ENCODE measurements at regions not wholly inside any gene's neighbourhood (a gene's known extent, or its start where the extent isn't known, plus 50 kb on each side); places are given as distances from the start of the nearest gene placed in this dataset.

DNA sequence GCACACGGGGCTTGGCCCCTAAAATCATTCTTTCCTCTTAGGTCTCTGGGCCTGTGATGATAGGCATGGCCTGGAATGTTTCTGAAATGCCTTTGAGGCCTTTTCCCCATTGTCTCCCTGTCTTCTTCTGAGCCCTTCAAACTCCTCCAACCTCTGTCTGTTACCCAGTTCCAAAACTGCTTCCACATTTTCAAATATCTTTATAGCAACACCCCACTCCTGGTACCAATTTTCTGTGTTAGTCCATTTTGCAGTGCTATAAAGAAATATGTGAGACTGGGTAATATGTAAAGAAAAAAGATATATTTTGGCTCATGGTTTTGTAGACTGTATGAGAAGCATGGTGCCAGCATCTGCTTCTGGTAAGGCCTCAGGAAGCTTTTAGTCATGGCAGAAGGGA lies 158.8 kb downstream of the TM2D1 start:
- H3K9me3 ChIP-seq (ENCODE audit: control insufficient read depth, low read depth, low read length) = peaks cover 18% of the 10 kb centered on the region
- no peak overlapping the region for H2AK5ac ChIP-seq (ENCODE audit: insufficient read length, low read length)
- no peaks in the 10 kb centered on the region for H4K20me1 ChIP-seq (ENCODE audit: control insufficient read depth, insufficient read depth, insufficient read length)
- no peak overlapping the region for H2BK15ac ChIP-seq (ENCODE audit: low read depth, low read length)
- H3K27me3 ChIP-seq (ENCODE audit: insufficient read depth, low read length) = no peaks in the 10 kb centered on the region
- WGBS (ENCODE audit: extremely low coverage, insufficient read length, low lambda C conversion rate) = no CpG with 5 or more reads among the region's 1 CpG
- H3K14ac ChIP-seq (ENCODE audit: insufficient read depth, low read length) = no peak overlapping the region
- H4K5ac ChIP-seq (ENCODE audit: insufficient read length, low read depth, low read length) = no peak overlapping the region
- Mint-ChIP-seq H3K27ac (no peak overlapping the region), H3K9me3 (peaks cover 17 to 18% of the 10 kb centered on the region in 2 experiments), H3K27me3 (ENCODE audit: low read depth) (no peaks in the 10 kb centered on the region; the same call in 1 of the 2 replicates), H3K36me3 (ENCODE audit: insufficient read depth in 1 of 3, low read depth in 3 of 3) (peaks cover 6 to 14% (median 10%) of the 10 kb centered on the region in 3 experiments), H3K4me3 (no peak overlapping the region), H3K4me1 (no peaks in the 10 kb centered on the region)
- H4K8ac ChIP-seq (replicated peaks; ENCODE audit: insufficient read length, low read depth, low read length) = no peak overlapping the region
- no peak overlapping the region for H2BK120ac ChIP-seq (ENCODE audit: low read depth, low read length, poor library complexity, severe bottlenecking)
- H3K79me2 ChIP-seq (ENCODE audit: insufficient read depth, low read length) = no peaks in the 10 kb centered on the region
- H3K9ac ChIP-seq (ENCODE audit: extremely low read depth, insufficient read length, low read length) = no peak overlapping the region
- H3K23ac ChIP-seq (ENCODE audit: insufficient read length, low read depth, low read length) = no peak overlapping the region
- TF ChIP-seq, protein P1, sequence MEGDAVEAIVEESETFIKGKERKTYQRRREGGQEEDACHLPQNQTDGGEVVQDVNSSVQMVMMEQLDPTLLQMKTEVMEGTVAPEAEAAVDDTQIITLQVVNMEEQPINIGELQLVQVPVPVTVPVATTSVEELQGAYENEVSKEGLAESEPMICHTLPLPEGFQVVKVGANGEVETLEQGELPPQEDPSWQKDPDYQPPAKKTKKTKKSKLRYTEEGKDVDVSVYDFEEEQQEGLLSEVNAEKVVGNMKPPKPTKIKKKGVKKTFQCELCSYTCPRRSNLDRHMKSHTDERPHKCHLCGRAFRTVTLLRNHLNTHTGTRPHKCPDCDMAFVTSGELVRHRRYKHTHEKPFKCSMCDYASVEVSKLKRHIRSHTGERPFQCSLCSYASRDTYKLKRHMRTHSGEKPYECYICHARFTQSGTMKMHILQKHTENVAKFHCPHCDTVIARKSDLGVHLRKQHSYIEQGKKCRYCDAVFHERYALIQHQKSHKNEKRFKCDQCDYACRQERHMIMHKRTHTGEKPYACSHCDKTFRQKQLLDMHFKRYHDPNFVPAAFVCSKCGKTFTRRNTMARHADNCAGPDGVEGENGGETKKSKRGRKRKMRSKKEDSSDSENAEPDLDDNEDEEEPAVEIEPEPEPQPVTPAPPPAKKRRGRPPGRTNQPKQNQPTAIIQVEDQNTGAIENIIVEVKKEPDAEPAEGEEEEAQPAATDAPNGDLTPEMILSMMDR (conservative IDR thresholded peaks at IDR 0.05) = no peak
- H3K18ac ChIP-seq (ENCODE audit: insufficient read length, low read depth, low read length) = no peak overlapping the region
- no peak overlapping the region for H4K91ac ChIP-seq (ENCODE audit: insufficient read length, low read depth, low read length)
- H3K4me1 ChIP-seq (ENCODE audit: insufficient read depth, low read length) = no peaks in the 10 kb centered on the region
- no peak overlapping the region for H2BK5ac ChIP-seq (ENCODE audit: insufficient read length, low read length)
- DNase-seq = no peak
- H2BK12ac ChIP-seq (ENCODE audit: insufficient read length, low read depth, low read length) = no peak overlapping the region
- H3K27ac ChIP-seq (ENCODE audit: insufficient read length, low read depth, low read length) = no peak overlapping the region
- no peaks in the 10 kb centered on the region for H3K23me2 ChIP-seq (ENCODE audit: insufficient read length, low read depth, low read length, poor library complexity, severe bottlenecking)
- H3T11ph ChIP-seq (ENCODE audit: low read length) = no peak overlapping the region
- no peak overlapping the region for H3K4me2 ChIP-seq (ENCODE audit: insufficient read depth, insufficient read length, low read length)
- H3K79me1 ChIP-seq (ENCODE audit: insufficient read depth, low read depth, low read length, poor library complexity, severe bottlenecking) = no peaks in the 10 kb centered on the region
- H3K4ac ChIP-seq (ENCODE audit: low read depth, low read length) = no peak overlapping the region
- no peak overlapping the region for H2BK20ac ChIP-seq (ENCODE audit: low read depth, low read length, poor library complexity, severe bottlenecking)
- no peak overlapping the region for H2AFZ ChIP-seq (ENCODE audit: low read length)
- no peak overlapping the region for H3K56ac ChIP-seq (ENCODE audit: insufficient read length, low read depth, low read length)

Measured in H9 (cell line).